ENCODE measurements at regions not wholly inside any gene's neighbourhood (a gene's known extent, or its start where the extent isn't known, plus 50 kb on each side); places are given as distances from the start of the nearest gene placed in this dataset.

- no peak overlapping the region for H3K27ac ChIP-seq (ENCODE audit: extremely low read length, insufficient read depth, low read length)
- no peaks in the 10 kb centered on the region for H3K79me2 ChIP-seq (ENCODE audit: insufficient read depth, low read length)
- no peaks in the 10 kb centered on the region for H3K36me3 ChIP-seq (replicated peaks in 1 of 2; ENCODE audit: control insufficient read depth in 1 of 2, insufficient read depth in 2 of 2, low read length in 2 of 2)
- no peaks in the 10 kb centered on the region for H3K9me3 ChIP-seq (ENCODE audit: low read length)
- H4K20me1 ChIP-seq (ENCODE audit: insufficient read depth, low read length), result no peaks in the 10 kb centered on the region
- no peaks in the 10 kb centered on the region; a peak in 1 of 5 replicates for H3K27me3 ChIP-seq (ENCODE audit: control insufficient read depth in 1 of 2, insufficient read depth in 2 of 2, low read length in 2 of 2)
- no TSS peak for BruUV-seq (replicated peaks)
- in situ Hi-C loops (cut with HindIII; ENCODE audit: extremely low pct_ligation_motif_present, low pct_unique_long_range_greater_than_20kb) (no loop called here), intact Hi-C loops (cut with micrococcal nuclease; ENCODE audit: unreplicated experiment) (no loop called here)
- DNase-seq (ENCODE audit: low spot score) (no peak), FAIRE-seq (no peak), ATAC-seq (no peak)
- ChIA-PET POLR2A (no interaction called here), CTCF (ENCODE audit: low intra/inter-chr PET ratio, low total read pairs) (no interaction called here)
- no peaks in the 10 kb centered on the region for H3K4me1 ChIP-seq (ENCODE audit: insufficient read depth, low read length)
- no peak overlapping the region for H2AFZ ChIP-seq (ENCODE audit: low read length)
- WGBS (ENCODE audit: low lambda C conversion rate), result 6% methylated on average over 4 of the region's 4 CpGs
- TF ChIP-seq RARA (CRISPR knock-in tag; IDR thresholded peaks at IDR 0.05) (no peak), DRAP1 (CRISPR knock-in tag; IDR thresholded peaks at IDR 0.05) (no peak), ZNF75D (CRISPR knock-in tag; IDR thresholded peaks at IDR 0.05; ENCODE audit: borderline replicate concordance) (no peak), NFIB (CRISPR knock-in tag; IDR thresholded peaks at IDR 0.05; ENCODE audit: borderline replicate concordance) (no peak), ZNF772 (CRISPR knock-in tag; IDR thresholded peaks at IDR 0.05) (no peak), GMEB2 (CRISPR knock-in tag; IDR thresholded peaks at IDR 0.05; ENCODE audit: low read depth) (no peak), ZNF605 (CRISPR knock-in tag; IDR thresholded peaks at IDR 0.05) (no peak)
- H3K4me3 ChIP-seq (replicated peaks in 1 of 3; ENCODE audit: insufficient read depth in 1 of 3, low read depth in 2 of 3, low read length in 3 of 3), result no peak overlapping the region
- no peak overlapping the region for H3K4me2 ChIP-seq (ENCODE audit: low read depth, low read length)
- no peak overlapping the region for H3K9ac ChIP-seq (ENCODE audit: insufficient read depth, low read depth, low read length)
Measured at GRCh38 chr21:35780983-35781382, 279.3 kb downstream of the SETD4 start.

All from HepG2 (cell line).